ENCODE measurements at regions not wholly inside any gene's neighbourhood (a gene's known extent, or its start where the extent isn't known, plus 50 kb on each side); places are given as distances from the start of the nearest gene placed in this dataset.
A peak's percentile ranks its signal among the peaks of the same experiment; 100 is the strongest.

GRCh38 chrX:65903750-65904149, 136.1 kb downstream of the VSIG4 start:
- H3K4me3 ChIP-seq (ENCODE audit: low read depth in 1 of 2, low read length in 2 of 2), result no peak overlapping the region
- H4K20me1 ChIP-seq (ENCODE audit: insufficient read depth, low read length), result no peaks in the 10 kb centered on the region
- ATAC-seq (ENCODE audit: insufficient read depth, low read depth) (no peak), DNase-seq (no peak)
- no peaks in the 10 kb centered on the region for H3K27me3 ChIP-seq (ENCODE audit: insufficient read depth, low read length, poor library complexity)
- H3K9ac ChIP-seq (ENCODE audit: low read depth, low read length), result no peak overlapping the region
- H3K9me3 ChIP-seq (ENCODE audit: insufficient read depth, low read length, severe bottlenecking), result no peaks in the 10 kb centered on the region
- peaks cover 22% of the 10 kb centered on the region for H3K4me1 ChIP-seq (ENCODE audit: insufficient read depth, low read length)
- H3K36me3 ChIP-seq (ENCODE audit: insufficient read depth, low read length), result no peaks in the 10 kb centered on the region
- H2AFZ ChIP-seq (ENCODE audit: low read depth, low read length), result no peak overlapping the region
- TF ChIP-seq EZH2 (IDR thresholded peaks at IDR 0.05; ENCODE audit: borderline replicate concordance, low read depth, low read length, severe bottlenecking) (no peak), CTCF (IDR thresholded peaks at IDR 0.05; ENCODE audit: borderline replicate concordance, extremely low read depth, low read length, poor library complexity, severe bottlenecking) (no peak)
- H3K4me2 ChIP-seq (ENCODE audit: insufficient read depth, low read length), result no peak overlapping the region
- H3K27ac ChIP-seq (ENCODE audit: low read length), result no peak overlapping the region
- no peaks in the 10 kb centered on the region for H3K79me2 ChIP-seq (ENCODE audit: insufficient read depth, low read length)

GRCh38 chrX:65902011-65902410, 137.9 kb downstream of the VSIG4 start:
- H3K9ac ChIP-seq (ENCODE audit: low read depth, low read length), result no peak overlapping the region
- H2AFZ ChIP-seq (ENCODE audit: low read depth, low read length), result no peak overlapping the region
- no peak for DNase-seq
- no peaks in the 10 kb centered on the region for H4K20me1 ChIP-seq (ENCODE audit: insufficient read depth, low read length)
- no peaks in the 10 kb centered on the region for H3K36me3 ChIP-seq (ENCODE audit: insufficient read depth, low read length)
- no peak overlapping the region for H3K27ac ChIP-seq (ENCODE audit: low read length)
- H3K4me2 ChIP-seq (ENCODE audit: insufficient read depth, low read length), result no peak overlapping the region
- H3K4me3 ChIP-seq (ENCODE audit: low read depth in 1 of 2, low read length in 2 of 2), result no peak overlapping the region
- H3K27me3 ChIP-seq (ENCODE audit: insufficient read depth, low read length, poor library complexity), result no peaks in the 10 kb centered on the region
- no peak for TF ChIP-seq CTCF (IDR thresholded peaks at IDR 0.05; ENCODE audit: borderline replicate concordance, extremely low read depth, low read length, poor library complexity, severe bottlenecking)
- TF ChIP-seq EZH2 (IDR thresholded peaks at IDR 0.05; ENCODE audit: borderline replicate concordance, low read depth, low read length, severe bottlenecking), result no peak
- H3K79me2 ChIP-seq (ENCODE audit: insufficient read depth, low read length), result no peaks in the 10 kb centered on the region
- peaks cover 22% of the 10 kb centered on the region for H3K4me1 ChIP-seq (ENCODE audit: insufficient read depth, low read length)
- no peaks in the 10 kb centered on the region for H3K9me3 ChIP-seq (ENCODE audit: insufficient read depth, low read length, severe bottlenecking)
- no peak for ATAC-seq (ENCODE audit: insufficient read depth, low read depth)

- ATAC-seq (ENCODE audit: insufficient read depth, low read depth) (peak; percentile 66; the same call in 2 of the 3 replicates), DNase-seq (no peak)
- H3K4me1 ChIP-seq (ENCODE audit: insufficient read depth, low read length), result peaks cover 22% of the 10 kb centered on the region
- no peak overlapping the region for H3K4me3 ChIP-seq (ENCODE audit: low read depth in 1 of 2, low read length in 2 of 2)
- H3K36me3 ChIP-seq (ENCODE audit: insufficient read depth, low read length), result no peaks in the 10 kb centered on the region
- H3K4me2 ChIP-seq (ENCODE audit: insufficient read depth, low read length), result no peak overlapping the region
- TF ChIP-seq CTCF (IDR thresholded peaks at IDR 0.05; ENCODE audit: borderline replicate concordance, extremely low read depth, low read length, poor library complexity, severe bottlenecking), result no peak
- TF ChIP-seq EZH2 (IDR thresholded peaks at IDR 0.05; ENCODE audit: borderline replicate concordance, low read depth, low read length, severe bottlenecking), result no peak
- no peak overlapping the region for H2AFZ ChIP-seq (ENCODE audit: low read depth, low read length)
- H3K79me2 ChIP-seq (ENCODE audit: insufficient read depth, low read length), result no peaks in the 10 kb centered on the region
- no peaks in the 10 kb centered on the region for H3K9me3 ChIP-seq (ENCODE audit: insufficient read depth, low read length, severe bottlenecking)
- peak overlapping the region; percentile 54; the same call in 1 of the 2 replicates for H3K27ac ChIP-seq (ENCODE audit: low read length)
- H3K27me3 ChIP-seq (ENCODE audit: insufficient read depth, low read length, poor library complexity), result no peaks in the 10 kb centered on the region
- H3K9ac ChIP-seq (ENCODE audit: low read depth, low read length), result no peak overlapping the region
- H4K20me1 ChIP-seq (ENCODE audit: insufficient read depth, low read length), result no peaks in the 10 kb centered on the region
Observed at GRCh38 chrX:65900850-65901844, 138.7 kb downstream of the VSIG4 start.
